ENCODE measurements at regions not wholly inside any gene's neighbourhood (a gene's known extent, or its start where the extent isn't known, plus 50 kb on each side); places are given as distances from the start of the nearest gene placed in this dataset.

- DNase-seq = peak; percentile 81
Observed at GRCh38 chr7:130912862-130913638, 179.0 kb upstream of the KLF14 start.

GRCh38 chr7:130913639-130914553, 179.9 kb upstream of the KLF14 start:
- no peak for DNase-seq

- DNase-seq = no peak
Observed at GRCh38 chr7:130914554-130915294, 180.7 kb upstream of the KLF14 start.

- no peak for DNase-seq
Observed at GRCh38 chr7:130917669-130918128, 183.7 kb upstream of the KLF14 start.

GRCh38 chr7:130918129-130919052, 184.4 kb upstream of the KLF14 start:
- no peak for DNase-seq

- DNase-seq = no peak
Observed at GRCh38 chr7:130919316-130920103, 185.5 kb upstream of the KLF14 start.

- no peak for DNase-seq
Observed at GRCh38 chr7:130920122-130920521, 186.1 kb upstream of the KLF14 start.

GRCh38 chr7:130921391-130922180, 187.6 kb upstream of the KLF14 start:
- no peak for DNase-seq

GRCh38 chr7:130922206-130923112, 188.5 kb upstream of the KLF14 start:
- no peak for DNase-seq

GRCh38 chr7:130923365-130923764, 189.4 kb upstream of the KLF14 start:
- no peak for DNase-seq

GRCh38 chr7:130923930-130924329, 189.9 kb upstream of the KLF14 start:
- DNase-seq = no peak

GRCh38 chr7:130925136-130925794, 191.3 kb upstream of the KLF14 start:
- no peak for DNase-seq

GRCh38 chr7:130926001-130926691, 192.1 kb upstream of the KLF14 start:
- no peak for DNase-seq

- DNase-seq = no peak
Observed at GRCh38 chr7:130927062-130927461, 193.1 kb upstream of the KLF14 start.

- DNase-seq = no peak
Observed at GRCh38 chr7:130927564-130927963, 193.6 kb upstream of the KLF14 start.

- no peak for DNase-seq
Observed at GRCh38 chr7:130929896-130930659, 196.1 kb upstream of the KLF14 start.

GRCh38 chr7:130930681-130931080, 196.7 kb upstream of the KLF14 start:
- DNase-seq = no peak

Data from SIG-M5 (cell line).